SK-N-MC (cell line): ENCODE measurements at regions not wholly inside any gene's neighbourhood (a gene's known extent, or its start where the extent isn't known, plus 50 kb on each side); places are given as distances from the start of the nearest gene placed in this dataset.

Experiments used
- DNase-seq: peaks from one replicate; pipeline ENCODE4 v3.0.0-alpha.2; 2011; ENCODE audit warnings: low read depth, low spot score
- H3K27ac ChIP-seq: fragments of 200-600 bp; sonication (generic); 2 replicates; pipeline ENCODE4 v1.5.1; 2016; ENCODE audit warnings: mixed run types
- H3K36me3 ChIP-seq: fragments of 200-600 bp; sonication (generic); 2 replicates; pipeline ENCODE4 v1.6.1; 2017; ENCODE audit warnings: antibody characterized with exemption, low read length, mixed read lengths; ENCODE audit not compliant: insufficient read depth
- H3K4me3 ChIP-seq: fragments of 200-600 bp; sonication (generic); 2 replicates; pipeline ENCODE4 v1.5.1; 2016
- H3K9ac ChIP-seq: fragments of 200-600 bp; sonication (generic); 2 replicates; pipeline ENCODE4 v1.8.0; 2017; ENCODE audit warnings: mixed run types, mixed read lengths; ENCODE audit not compliant: insufficient read length
- H3K9me3 ChIP-seq: fragments of 200-600 bp; sonication (generic); 2 replicates; pipeline ENCODE4 v1.6.1; 2017; ENCODE audit warnings: low read depth, mild to moderate bottlenecking, antibody characterized with exemption, low read length, moderate library complexity, mixed read lengths
- EZH2 ChIP-seq: fragments of 200-600 bp; sonication (generic); IDR thresholded peaks from one replicate; pipeline ENCODE4 v1.6.1; 2017; ENCODE audit warnings: antibody characterized with exemption
- FOXP2 ChIP-seq: optimal IDR thresholded peaks from 2 replicates; pipeline ENCODE3; 2011; ENCODE audit warnings: mild to moderate bottlenecking, moderate library complexity; ENCODE audit not compliant: insufficient read depth; ENCODE audit errors: extremely low read length, control extremely low read depth
- POLR2AphosphoS5 ChIP-seq: IDR thresholded peaks from 2 replicates; pipeline ENCODE4 v1.6.1; 2012; ENCODE audit warnings: mild to moderate bottlenecking, low read depth, low read length, borderline replicate concordance

- H3K4me3 ChIP-seq, result no peak overlapping the region
- H3K27ac ChIP-seq, result no peak overlapping the region
- TF ChIP-seq FOXP2, result no peak
- no peak for TF ChIP-seq EZH2
- TF ChIP-seq POLR2AphosphoS5, result no peak
- DNase-seq, result no peak
- no peaks in the 10 kb centered on the region for H3K9me3 ChIP-seq
- H3K9ac ChIP-seq, result no peak overlapping the region
- H3K36me3 ChIP-seq, result no peaks in the 10 kb centered on the region
Observed at GRCh38 chr2:221943076-221943810, 355.6 kb downstream of the PAX3 start.

DNA sequence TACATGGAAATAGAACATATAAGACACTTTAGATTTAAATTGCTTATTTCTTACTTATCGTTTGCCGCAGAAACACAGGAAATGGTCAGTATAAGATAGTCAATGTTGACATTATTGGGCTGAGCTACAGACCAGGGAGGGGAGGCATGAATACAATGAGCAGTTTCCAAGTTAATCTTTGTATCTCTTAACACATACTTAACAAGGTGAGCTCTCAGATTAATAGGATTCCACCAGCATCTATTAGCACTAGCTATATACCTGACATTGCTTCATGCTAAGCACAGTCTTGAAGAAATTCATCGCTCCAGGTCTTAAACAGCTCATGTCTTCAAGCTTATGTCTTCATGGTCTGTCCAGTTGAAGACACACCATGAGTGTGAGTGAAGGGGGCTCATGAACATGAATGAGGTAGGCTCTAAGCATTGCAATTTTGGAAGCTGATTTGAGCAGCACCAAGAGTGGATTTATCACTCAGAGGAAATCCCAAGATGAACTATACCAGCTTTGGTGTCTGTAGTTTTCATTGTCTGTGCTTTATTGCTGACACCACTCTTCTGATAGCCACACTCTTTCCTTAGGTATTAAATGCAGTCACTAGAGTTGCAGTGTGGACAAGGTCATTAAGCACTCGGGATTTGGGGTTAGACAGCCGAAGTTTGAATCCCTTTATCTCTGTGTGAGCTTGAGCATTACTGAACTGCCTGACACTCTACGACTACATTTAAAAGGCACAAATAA is 359.3 kb upstream of the EPHA4 start:
- no peak overlapping the region for H3K4me3 ChIP-seq
- H3K9me3 ChIP-seq, result no peaks in the 10 kb centered on the region
- H3K27ac ChIP-seq, result no peak overlapping the region
- H3K9ac ChIP-seq, result no peak overlapping the region
- DNase-seq, result no peak
- no peaks in the 10 kb centered on the region for H3K36me3 ChIP-seq
- no peak for TF ChIP-seq FOXP2
- no peak for TF ChIP-seq EZH2

DNA sequence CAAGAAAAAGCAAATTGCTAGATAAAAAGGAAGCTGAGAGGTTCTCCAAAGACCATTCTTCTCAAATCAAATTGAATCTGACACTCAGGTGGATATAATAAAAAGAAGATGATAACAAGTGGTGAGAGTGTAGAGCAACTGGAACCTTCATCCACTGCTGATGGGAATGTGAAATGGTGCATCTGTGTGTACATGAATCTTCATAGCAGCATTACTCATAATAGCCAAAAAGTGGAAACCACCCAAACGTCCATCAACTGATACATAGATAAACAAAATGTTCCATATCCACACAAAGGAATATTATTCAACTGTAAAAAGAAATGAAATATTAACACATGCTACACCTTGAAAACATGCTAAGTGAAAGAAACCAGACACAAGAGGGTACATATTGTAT is 357.2 kb upstream of the EPHA4 start:
- no peaks in the 10 kb centered on the region for H3K9me3 ChIP-seq
- H3K4me3 ChIP-seq, result no peak overlapping the region
- H3K9ac ChIP-seq, result no peak overlapping the region
- no peak for TF ChIP-seq EZH2
- no peak for TF ChIP-seq POLR2AphosphoS5
- TF ChIP-seq FOXP2, result no peak
- DNase-seq, result no peak
- no peak overlapping the region for H3K27ac ChIP-seq
- H3K36me3 ChIP-seq, result no peaks in the 10 kb centered on the region

DNA sequence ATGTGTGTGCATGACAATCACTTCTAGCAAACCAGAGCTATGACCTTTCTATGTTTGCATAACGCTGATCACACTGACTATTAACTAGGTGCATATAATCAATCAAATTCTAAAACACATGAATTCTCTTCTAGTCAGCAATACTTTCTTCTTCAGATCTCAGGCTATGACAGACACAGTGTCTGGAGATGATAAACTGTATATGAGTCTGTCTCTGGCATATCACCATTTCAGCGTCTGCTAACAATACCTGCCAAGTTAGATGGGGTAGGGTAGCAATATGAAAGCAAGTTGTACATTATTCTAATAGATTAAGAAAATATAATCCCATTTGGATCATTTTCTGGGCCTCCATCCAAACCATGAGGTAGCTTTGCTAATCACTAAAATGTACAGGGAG is 354.2 kb upstream of the EPHA4 start:
- H3K27ac ChIP-seq, result no peak overlapping the region
- no peaks in the 10 kb centered on the region for H3K36me3 ChIP-seq
- no peak for DNase-seq
- H3K4me3 ChIP-seq, result no peak overlapping the region
- no peaks in the 10 kb centered on the region for H3K9me3 ChIP-seq
- H3K9ac ChIP-seq, result no peak overlapping the region
- no peak for TF ChIP-seq FOXP2
- TF ChIP-seq EZH2, result no peak
- TF ChIP-seq POLR2AphosphoS5, result no peak

GRCh38 chr2:221924576-221924975 is 352.5 kb upstream of the EPHA4 start:
- DNase-seq, result no peak
- Histone ChIP-seq H3K4me3 (no peak overlapping the region), H3K36me3 (no peaks in the 10 kb centered on the region), H3K27ac (no peak overlapping the region), H3K9ac (no peak overlapping the region), H3K9me3 (no peaks in the 10 kb centered on the region)
- TF ChIP-seq EZH2 (no peak), FOXP2 (no peak), POLR2AphosphoS5 (no peak)

- no peak for DNase-seq
- Histone ChIP-seq H3K27ac (no peak overlapping the region), H3K4me3 (no peak overlapping the region), H3K9me3 (no peaks in the 10 kb centered on the region), H3K36me3 (no peaks in the 10 kb centered on the region), H3K9ac (no peak overlapping the region)
- TF ChIP-seq FOXP2, result no peak
- no peak for TF ChIP-seq EZH2
- no peak for TF ChIP-seq POLR2AphosphoS5
Observed at GRCh38 chr2:221915926-221916325, 343.8 kb upstream of the EPHA4 start.

GRCh38 chr2:221914334-221914880 is 342.3 kb upstream of the EPHA4 start:
- Histone ChIP-seq H3K4me3 (no peak overlapping the region), H3K36me3 (no peaks in the 10 kb centered on the region), H3K9me3 (no peaks in the 10 kb centered on the region), H3K27ac (no peak overlapping the region), H3K9ac (no peak overlapping the region)
- TF ChIP-seq POLR2AphosphoS5, result no peak
- DNase-seq, result no peak

- Histone ChIP-seq H3K36me3 (no peaks in the 10 kb centered on the region), H3K27ac (no peak overlapping the region), H3K4me3 (no peak overlapping the region), H3K9ac (no peak overlapping the region), H3K9me3 (no peaks in the 10 kb centered on the region)
- TF ChIP-seq FOXP2 (no peak), POLR2AphosphoS5 (no peak), EZH2 (no peak)
- no peak for DNase-seq
Observed at GRCh38 chr2:221911890-221912289, 339.8 kb upstream of the EPHA4 start.

GRCh38 chr2:221911321-221911720 is 339.2 kb upstream of the EPHA4 start:
- Histone ChIP-seq H3K36me3 (no peaks in the 10 kb centered on the region), H3K4me3 (no peak overlapping the region), H3K9ac (no peak overlapping the region), H3K9me3 (no peaks in the 10 kb centered on the region), H3K27ac (no peak overlapping the region)
- DNase-seq, result no peak
- TF ChIP-seq FOXP2, result no peak
- no peak for TF ChIP-seq POLR2AphosphoS5
- no peak for TF ChIP-seq EZH2
